Esophagus squamous epithelium (tissue), 4 donors: ENCODE measurements at regions not wholly inside any gene's neighbourhood (a gene's known extent, or its start where the extent isn't known, plus 50 kb on each side); places are given as distances from the start of the nearest gene placed in this dataset.

ENCODE experiments used
- CTCF ChIP-seq, 6 experiments: fragments of 450-650 bp in 4 of 6; fragments of 200-600 bp in 2 of 6; sonication (generic) in 2 of 6; IDR thresholded peaks; one replicate each; pipeline ENCODE4 v1.5.1; 2016 to 2019; ENCODE audit warnings: antibody characterized with exemption in 6 of 6, mild to moderate bottlenecking in 4 of 6, moderate library complexity in 4 of 6
- POLR2A ChIP-seq, 4 donors: fragments of 450-650 bp; IDR thresholded peaks; one replicate each; pipeline ENCODE4 v1.6.1; 2017; ENCODE audit warnings: antibody characterized with exemption in 4 of 4, mild to moderate bottlenecking in 4 of 4, moderate library complexity in 3 of 4

GRCh38 chr1:4323309-4323708 is 331.1 kb upstream of the AJAP1 start:
- TF ChIP-seq CTCF (IDR thresholded peaks at IDR 0.05) (no peak), POLR2A (IDR thresholded peaks at IDR 0.05) (no peak)
